GM19035 (cell line): ENCODE measurements at regions not wholly inside any gene's neighbourhood (a gene's known extent, or its start where the extent isn't known, plus 50 kb on each side); places are given as distances from the start of the nearest gene placed in this dataset.
"Not testable (repeated sequence)": the region's sequence is repeated elsewhere in the genome, so short reads cannot be mapped to it uniquely, and the experiment has no call there.

ENCODE experiments used
- ATAC-seq: cut with Tn5 transposase; IDR thresholded peaks from one replicate; pipeline ENCODE4 v1.9.1; 2021; ENCODE audit not compliant: unreplicated experiment

- no peak for ATAC-seq
These were observed 527.5 kb downstream of the PRR16 start for GRCh38 chr5:120991569-120991968.

DNA sequence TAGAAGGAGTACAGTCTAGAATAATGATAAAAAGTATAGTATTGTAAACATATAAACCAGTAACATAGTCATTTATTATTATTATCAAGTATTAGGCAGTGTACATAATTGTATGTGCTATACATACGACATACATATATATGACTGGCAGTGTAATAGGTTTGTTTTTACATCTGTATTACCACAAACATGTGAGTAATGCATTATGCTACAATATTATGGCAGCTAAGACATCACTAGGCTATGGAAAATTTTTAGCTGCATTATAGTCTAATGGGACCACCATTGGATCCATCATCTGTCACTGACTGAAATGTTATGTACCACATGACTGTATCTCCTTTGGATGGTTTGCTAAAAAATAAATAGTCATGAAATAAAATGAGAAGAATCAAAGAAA is 530.0 kb downstream of the PRR16 start:
- ATAC-seq = no peak

- ATAC-seq = no peak
These were observed 535.5 kb downstream of the PRR16 start for GRCh38 chr5:120999550-120999949.

- ATAC-seq = no peak
These were observed 542.1 kb downstream of the PRR16 start for GRCh38 chr5:121006217-121006616.

GRCh38 chr5:121008041-121008440 is 543.9 kb downstream of the PRR16 start:
- ATAC-seq = no peak

DNA sequence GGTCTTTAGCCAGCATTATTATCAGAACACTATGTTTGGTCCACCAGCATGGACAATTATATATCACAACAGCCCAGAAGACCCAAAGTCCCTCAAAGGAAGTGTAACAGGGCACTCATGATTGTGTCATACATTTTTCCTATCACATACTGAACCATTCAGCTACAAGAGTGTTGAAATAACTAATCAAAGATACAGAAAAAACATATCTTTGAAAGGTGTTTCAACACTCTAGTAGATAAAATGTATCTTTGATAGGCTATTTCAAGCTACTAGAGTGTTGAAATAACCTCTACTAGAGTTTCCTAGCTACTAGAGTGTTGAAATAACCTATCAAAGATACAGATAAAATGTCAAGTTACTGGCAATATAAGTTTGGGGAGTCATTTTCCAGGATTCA is 545.0 kb downstream of the PRR16 start:
- ATAC-seq = no peak

GRCh38 chr5:121018004-121018403 is 553.9 kb downstream of the PRR16 start:
- no peak for ATAC-seq

DNA sequence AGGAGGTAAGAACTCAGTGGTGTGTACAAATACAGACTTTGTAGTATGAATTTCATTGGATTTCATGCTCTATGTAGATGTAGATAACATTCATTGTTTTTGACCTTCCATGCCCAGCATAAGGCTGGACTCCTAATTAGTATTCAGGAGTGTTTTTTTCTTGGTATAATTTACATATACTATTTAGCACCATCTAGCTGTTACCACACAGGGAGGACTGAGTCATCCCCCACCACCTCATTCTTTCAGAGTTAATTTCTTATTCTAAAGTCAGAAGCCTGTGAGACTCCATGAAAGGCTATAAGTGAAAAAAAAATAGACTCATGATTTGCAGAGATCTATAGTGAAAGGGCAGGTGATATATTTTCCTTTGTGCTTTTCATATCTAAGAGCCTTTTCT is 555.0 kb downstream of the PRR16 start:
- ATAC-seq = no peak

GRCh38 chr5:121019734-121020133 is 555.6 kb downstream of the PRR16 start:
- ATAC-seq = no peak

DNA sequence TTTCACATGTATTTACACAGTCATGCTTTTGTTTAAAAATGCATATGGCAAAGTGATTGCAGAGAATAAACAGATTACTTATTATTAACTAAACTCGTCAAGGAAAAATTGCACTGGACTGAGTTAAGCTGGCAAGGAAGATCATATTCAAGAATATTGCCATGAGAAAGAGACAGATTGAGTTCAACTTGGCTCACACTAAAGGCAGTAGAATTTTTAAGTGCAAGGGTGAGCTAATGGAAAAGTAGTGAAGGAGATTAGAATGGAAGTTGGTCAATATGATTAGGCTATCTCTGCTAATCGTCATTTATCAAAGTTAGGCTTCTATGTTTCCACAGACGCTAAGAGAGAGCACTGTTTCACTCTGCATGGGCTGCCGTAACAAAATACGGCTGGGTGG is 557.6 kb downstream of the PRR16 start:
- ATAC-seq = no peak

- ATAC-seq = no peak
These were observed 560.6 kb downstream of the PRR16 start for GRCh38 chr5:121024416-121025311.

DNA sequence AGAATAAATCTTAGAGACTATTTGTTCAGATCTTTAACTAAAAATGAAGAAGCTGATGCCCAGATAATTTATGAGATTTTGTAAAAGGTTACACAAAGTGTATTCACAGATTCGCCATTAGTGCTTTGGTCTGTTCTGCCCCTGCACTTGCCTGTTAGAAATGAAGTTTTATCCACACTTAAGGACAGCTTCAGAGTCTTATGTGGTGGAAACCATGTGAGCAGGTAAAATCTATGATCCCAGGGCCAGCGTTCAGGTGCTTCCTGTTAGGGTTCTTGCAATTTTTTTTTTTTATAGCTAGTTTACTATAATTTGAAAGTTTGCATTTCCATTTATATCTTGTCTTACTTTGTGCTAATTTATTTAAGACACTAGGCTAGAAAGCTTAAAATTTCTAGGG is 561.6 kb downstream of the PRR16 start:
- no peak for ATAC-seq

DNA sequence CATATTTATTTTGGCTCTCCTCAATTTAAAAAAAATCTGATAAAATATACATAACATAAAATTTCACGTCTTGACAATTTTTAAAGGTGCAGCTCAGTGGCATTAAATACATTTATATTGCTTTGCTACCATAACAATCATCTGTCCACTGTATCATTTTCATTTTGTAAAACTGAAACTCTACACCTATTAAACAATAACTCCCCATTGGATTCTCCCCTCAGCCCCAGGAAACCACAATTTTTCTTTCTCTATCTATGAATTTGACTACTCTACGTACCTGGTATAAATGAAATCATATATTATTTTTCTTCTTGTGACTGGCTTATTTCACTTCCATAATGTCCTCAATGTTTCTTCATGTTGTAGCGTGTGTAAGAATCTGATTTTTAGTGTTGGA is 563.5 kb downstream of the PRR16 start:
- ATAC-seq = no peak

DNA sequence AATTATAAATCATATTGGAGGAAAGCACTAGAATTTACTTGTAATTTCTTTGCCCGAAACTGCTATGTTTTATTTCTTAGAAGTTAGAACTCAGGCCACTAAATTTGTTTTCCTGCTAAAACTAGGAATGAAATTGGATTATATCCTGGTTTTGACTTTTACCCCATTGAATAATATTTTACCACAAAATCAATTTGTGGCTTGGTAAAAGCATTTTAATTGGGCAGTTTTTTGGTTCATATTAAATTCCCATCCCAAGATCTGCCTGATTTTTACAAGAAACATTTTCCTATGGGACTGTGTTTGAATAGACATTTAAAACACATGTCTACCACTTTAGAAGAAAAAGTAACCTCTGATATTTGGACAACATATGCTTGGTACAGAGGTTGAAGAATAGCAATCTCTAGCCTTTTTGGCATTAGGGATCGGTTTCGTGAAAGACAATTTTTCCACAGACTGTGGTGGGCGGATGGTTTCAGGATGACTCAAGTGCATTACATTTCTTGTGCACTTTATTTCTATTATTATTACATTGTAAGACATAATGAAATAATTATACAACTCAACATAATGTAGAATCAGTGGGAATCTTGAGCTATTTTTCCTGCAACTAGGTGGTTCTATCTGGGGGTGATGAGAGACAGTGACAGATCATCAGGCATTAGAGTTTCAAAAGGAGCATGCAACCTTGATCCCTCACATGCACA is 565.6 kb downstream of the PRR16 start:
- no peak for ATAC-seq

GRCh38 chr5:121031491-121031890 is 567.4 kb downstream of the PRR16 start:
- no peak for ATAC-seq

- ATAC-seq = no peak
These were observed 569.2 kb downstream of the PRR16 start for GRCh38 chr5:121033334-121033733.

GRCh38 chr5:121038438-121038837 is 574.3 kb downstream of the PRR16 start:
- ATAC-seq = no peak

DNA sequence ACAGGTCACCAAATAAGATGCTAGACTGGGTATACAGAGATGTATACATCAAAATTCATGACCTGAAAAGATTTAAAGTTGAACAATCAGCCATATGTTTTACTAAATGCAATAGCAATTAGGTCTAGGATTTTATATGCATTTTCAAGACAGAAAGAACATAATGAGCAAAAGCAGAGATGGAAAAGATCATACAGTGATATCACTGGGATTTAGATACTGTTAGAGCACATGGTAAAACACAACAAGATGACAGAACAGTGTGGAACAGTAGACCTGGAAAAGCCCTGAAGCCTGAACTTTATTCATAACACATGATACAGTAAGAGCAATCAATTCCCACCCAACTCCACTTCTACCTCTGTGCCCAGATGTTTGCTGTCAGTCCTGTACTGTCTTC is 585.9 kb downstream of the PRR16 start:
- ATAC-seq = no peak

- ATAC-seq = no peak
These were observed 589.2 kb downstream of the PRR16 start for GRCh38 chr5:121053055-121053985.

- ATAC-seq = no peak
These were observed 591.5 kb downstream of the PRR16 start for GRCh38 chr5:121055586-121055985.

DNA sequence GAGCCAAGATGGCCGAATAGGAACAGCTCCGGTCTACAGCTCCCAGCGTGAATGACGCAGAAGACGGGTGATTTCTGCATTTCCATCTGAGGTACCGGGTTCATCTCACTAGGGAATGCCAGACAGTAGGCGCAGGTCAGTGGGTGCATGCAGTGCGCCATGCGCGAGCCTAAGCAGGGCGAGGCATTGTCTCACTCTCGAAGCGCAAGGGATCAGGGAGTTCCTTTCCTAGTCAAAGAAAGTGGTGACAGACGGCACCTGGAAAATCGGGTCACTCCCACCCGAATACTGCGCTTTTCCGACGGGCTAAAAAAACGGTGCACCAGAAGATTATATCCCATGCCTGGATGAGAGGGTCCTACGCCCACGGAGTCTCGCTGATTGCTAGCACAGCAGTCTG is 600.1 kb downstream of the PRR16 start:
- ATAC-seq = not testable (repeated sequence)
